ENCODE measurements at regions not wholly inside any gene's neighbourhood (a gene's known extent, or its start where the extent isn't known, plus 50 kb on each side); places are given as distances from the start of the nearest gene placed in this dataset.

DNA sequence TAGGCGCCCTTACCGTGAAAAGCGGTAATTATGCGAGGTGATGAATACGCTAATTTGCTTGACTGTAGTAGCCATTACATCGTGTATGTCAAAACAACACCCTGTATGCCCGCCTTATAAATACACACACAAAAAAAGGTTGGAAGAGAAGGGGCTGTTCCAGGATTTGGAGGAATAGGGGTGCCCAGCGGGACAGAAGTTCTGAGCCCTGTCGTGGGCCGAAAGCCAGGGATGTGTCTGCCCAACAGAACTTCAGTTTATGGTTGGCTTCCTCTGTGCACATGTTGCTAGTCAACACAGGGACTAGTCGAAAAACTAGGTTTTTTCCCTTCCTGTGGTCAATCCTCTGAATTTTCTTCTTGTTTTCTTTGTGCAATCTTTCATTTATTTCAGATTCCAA, 182.5 kb downstream of the ACKR3 start:
- Mint-ChIP-seq H3K4me1 (peaks cover 20% of the 10 kb centered on the region), H3K9me3 (no peaks in the 10 kb centered on the region), H3K27ac (no peak overlapping the region), H3K27me3 (ENCODE audit: low read depth) (no peaks in the 10 kb centered on the region; the same call in 1 of the 2 replicates), H3K4me3 (no peak overlapping the region), H3K36me3 (no peaks in the 10 kb centered on the region)
- TF ChIP-seq, protein P1, sequence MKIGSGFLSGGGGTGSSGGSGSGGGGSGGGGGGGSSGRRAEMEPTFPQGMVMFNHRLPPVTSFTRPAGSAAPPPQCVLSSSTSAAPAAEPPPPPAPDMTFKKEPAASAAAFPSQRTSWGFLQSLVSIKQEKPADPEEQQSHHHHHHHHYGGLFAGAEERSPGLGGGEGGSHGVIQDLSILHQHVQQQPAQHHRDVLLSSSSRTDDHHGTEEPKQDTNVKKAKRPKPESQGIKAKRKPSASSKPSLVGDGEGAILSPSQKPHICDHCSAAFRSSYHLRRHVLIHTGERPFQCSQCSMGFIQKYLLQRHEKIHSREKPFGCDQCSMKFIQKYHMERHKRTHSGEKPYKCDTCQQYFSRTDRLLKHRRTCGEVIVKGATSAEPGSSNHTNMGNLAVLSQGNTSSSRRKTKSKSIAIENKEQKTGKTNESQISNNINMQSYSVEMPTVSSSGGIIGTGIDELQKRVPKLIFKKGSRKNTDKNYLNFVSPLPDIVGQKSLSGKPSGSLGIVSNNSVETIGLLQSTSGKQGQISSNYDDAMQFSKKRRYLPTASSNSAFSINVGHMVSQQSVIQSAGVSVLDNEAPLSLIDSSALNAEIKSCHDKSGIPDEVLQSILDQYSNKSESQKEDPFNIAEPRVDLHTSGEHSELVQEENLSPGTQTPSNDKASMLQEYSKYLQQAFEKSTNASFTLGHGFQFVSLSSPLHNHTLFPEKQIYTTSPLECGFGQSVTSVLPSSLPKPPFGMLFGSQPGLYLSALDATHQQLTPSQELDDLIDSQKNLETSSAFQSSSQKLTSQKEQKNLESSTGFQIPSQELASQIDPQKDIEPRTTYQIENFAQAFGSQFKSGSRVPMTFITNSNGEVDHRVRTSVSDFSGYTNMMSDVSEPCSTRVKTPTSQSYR (CRISPR knock-in tag; IDR thresholded peaks at IDR 0.05): no peak
- TF ChIP-seq ZNF317 (CRISPR knock-in tag; IDR thresholded peaks at IDR 0.05; ENCODE audit: borderline replicate concordance, low read depth) (no peak), NFATC4 (CRISPR knock-in tag; IDR thresholded peaks at IDR 0.05) (no peak), NFE2L1 (CRISPR knock-in tag; IDR thresholded peaks at IDR 0.05) (no peak), ATF1 (CRISPR knock-in tag; IDR thresholded peaks at IDR 0.05) (no peak), SOX15 (CRISPR knock-in tag; IDR thresholded peaks at IDR 0.05) (no peak), CTCF (IDR thresholded peaks at IDR 0.05) (no peak)
- CTCF ChIA-PET: no interaction called here
- no peak for ATAC-seq
- no peak for DNase-seq (ENCODE audit: low spot score)
- POLR2A ChIA-PET: interaction anchor here (0.7 kb wide), 1 partner anchor 283 kb away, joined by 4 read pairs; no protein-coding TSS in a partner anchor

- ChIA-PET POLR2A (no interaction called here), CTCF (no interaction called here)
- Mint-ChIP-seq H3K27me3 (ENCODE audit: low read depth) (no peaks in the 10 kb centered on the region; the same call in 1 of the 2 replicates), H3K9me3 (no peaks in the 10 kb centered on the region), H3K36me3 (no peaks in the 10 kb centered on the region), H3K4me3 (no peak overlapping the region), H3K27ac (no peak overlapping the region), H3K4me1 (peaks cover 20% of the 10 kb centered on the region)
- ATAC-seq: no peak
- TF ChIP-seq OVOL2 (CRISPR knock-in tag; IDR thresholded peaks at IDR 0.05; ENCODE audit: borderline replicate concordance) (no peak), MYBL2 (CRISPR knock-in tag; IDR thresholded peaks at IDR 0.05) (no peak), FOXK1 (CRISPR knock-in tag; IDR thresholded peaks at IDR 0.05) (no peak), ZNF512 (CRISPR knock-in tag; IDR thresholded peaks at IDR 0.05; ENCODE audit: borderline replicate concordance) (no peak), TCF7 (CRISPR knock-in tag; IDR thresholded peaks at IDR 0.05; ENCODE audit: low read depth) (no peak), E2F5 (CRISPR knock-in tag; IDR thresholded peaks at IDR 0.05) (no peak), RELA (CRISPR knock-in tag; IDR thresholded peaks at IDR 0.05; ENCODE audit: borderline replicate concordance) (no peak), CBFB (CRISPR knock-in tag; IDR thresholded peaks at IDR 0.05; ENCODE audit: low read depth) (no peak), ARID4B (CRISPR knock-in tag; IDR thresholded peaks at IDR 0.05; ENCODE audit: borderline replicate concordance) (no peak)
- no peak for DNase-seq (ENCODE audit: low spot score)
Measured at GRCh38 chr2:236753606-236754270, 184.1 kb downstream of the ACKR3 start.
